H1 (cell line): ENCODE measurements at regions not wholly inside any gene's neighbourhood (a gene's known extent, or its start where the extent isn't known, plus 50 kb on each side); places are given as distances from the start of the nearest gene placed in this dataset.

Source experiments
- CTCF ChIA-PET: fragments of 300-600 bp; sonication (Branson Sonifier 250); formaldehyde crosslinking; loops from one replicate; lab custom pipeline; 2021; ENCODE audit not compliant: partially characterized antibody; lab: Charles Lee
- POLR2A ChIA-PET: fragments of 300-600 bp; sonication (Branson Sonifier 250); formaldehyde crosslinking; loops from one replicate; lab custom pipeline; 2021; ENCODE audit warnings: inconsistent platforms; ENCODE audit not compliant: partially characterized antibody; lab: Charles Lee
- DNase-seq, 2 experiments: peaks; one replicate each; pipeline versions ENCODE4 v3.0.0 to v3.0.0-alpha.2; 2010 to 2022; ENCODE audit warnings: low spot score in 2 of 2, low read depth in 1 of 2, mixed read lengths in 1 of 2
- FAIRE-seq: peaks from 2 replicates; lab custom pipeline; 2011; peaks lifted over from hg19 to GRCh38; lab: Jason Lieb, UNC
- H2AFZ ChIP-seq: 2 replicates; pipeline ENCODE4 v1.8.1; 2012; ENCODE audit warnings: low read length, inconsistent platforms
- H2AK5ac ChIP-seq: 2 replicates; pipeline ENCODE4 v1.6.1; 2013; ENCODE audit warnings: low read depth, low read length
- H2BK120ac ChIP-seq: replicated peaks from 2 replicates; pipeline ENCODE3; 2013; ENCODE audit warnings: low read depth, low read length, inconsistent platforms
- H2BK12ac ChIP-seq: 2 replicates; pipeline ENCODE4 v1.6.1; 2013; ENCODE audit warnings: low read depth, low read length
- H2BK15ac ChIP-seq: 2 replicates; pipeline ENCODE4 v1.6.1; 2013; ENCODE audit warnings: low read length
- H2BK20ac ChIP-seq: 2 replicates; pipeline ENCODE4 v1.6.1; 2013; ENCODE audit warnings: low read length
- H2BK5ac ChIP-seq: 2 replicates; pipeline ENCODE4 v1.6.1; 2013; ENCODE audit warnings: low read depth, low read length
- H3K14ac ChIP-seq: 2 replicates; pipeline ENCODE4 v1.6.1; 2013; ENCODE audit warnings: inconsistent platforms; ENCODE audit not compliant: insufficient read length
- H3K18ac ChIP-seq: 2 replicates; pipeline ENCODE4 v1.6.1; 2013; ENCODE audit warnings: low read length; ENCODE audit errors: extremely low read depth
- H3K23ac ChIP-seq: 2 replicates; pipeline ENCODE4 v1.6.1; 2013; ENCODE audit warnings: inconsistent platforms; ENCODE audit not compliant: insufficient read length
- H3K23me2 ChIP-seq: 2 replicates; pipeline ENCODE4 v1.6.1; 2013; ENCODE audit warnings: low read depth, low read length
- H3K27ac ChIP-seq: 2 replicates; pipeline ENCODE4 v1.6.1; 2011; ENCODE audit warnings: low read depth, low read length, inconsistent platforms
- H3K27me3 ChIP-seq, 4 experiments: replicated peaks in 1 of 4; 1 replicate in 1 of 4; 2 replicates in 3 of 4; pipeline versions ENCODE4 v1.6.1 to v1.8.1; 2011 to 2013; ENCODE audit warnings: low read length in 3 of 4, mild to moderate bottlenecking in 3 of 4, inconsistent platforms in 2 of 4, mixed read lengths in 2 of 4, moderate library complexity in 1 of 4; ENCODE audit not compliant: control insufficient read depth in 3 of 4, insufficient read depth in 3 of 4; ENCODE audit errors: extremely low read depth in 1 of 4
- H3K36me3 ChIP-seq, 4 experiments: 2 replicates each; pipeline versions ENCODE4 v1.6.1 to v1.8.1; 2011 to 2013; ENCODE audit warnings: mild to moderate bottlenecking in 4 of 4, low read length in 3 of 4, moderate library complexity in 2 of 4, control low read depth in 1 of 4, inconsistent platforms in 1 of 4; ENCODE audit not compliant: insufficient read depth in 4 of 4, control insufficient read depth in 2 of 4
- H3K4ac ChIP-seq: replicated peaks from 2 replicates; pipeline ENCODE3; 2013; ENCODE audit warnings: low read length, low read depth, mixed read lengths, inconsistent platforms; ENCODE audit not compliant: insufficient read length
- H3K4me1 ChIP-seq, 4 experiments: replicated peaks in 1 of 4; 1 replicate in 1 of 4; 2 replicates in 3 of 4; pipeline versions ENCODE4 v1.6.1 to v1.8.1; 2011 to 2013; ENCODE audit warnings: low read length in 3 of 4, inconsistent platforms in 2 of 4, mixed read lengths in 1 of 4; ENCODE audit not compliant: insufficient read depth in 4 of 4, control insufficient read depth in 3 of 4
- H3K4me2 ChIP-seq, 2 experiments: 2 replicates each; pipeline versions ENCODE4 v1.6.1 to v1.8.1; 2011 to 2013; ENCODE audit warnings: low read depth in 2 of 2, low read length in 2 of 2, control low read depth in 1 of 2, inconsistent platforms in 1 of 2, mild to moderate bottlenecking in 1 of 2; ENCODE audit not compliant: insufficient read depth in 1 of 2
- H3K4me3 ChIP-seq, 4 experiments: fragments of 200-600, 300-600 bp in 1 of 4; sonication (generic), shearing (Covaris generic), sonication (Bioruptor Twin) in 1 of 4; 2 replicates each; pipeline versions ENCODE4 v1.5.1 to v1.8.1; 2011 to 2016; ENCODE audit warnings: low read length in 4 of 4, low read depth in 3 of 4, control low read depth in 2 of 4, inconsistent platforms in 2 of 4, mild to moderate bottlenecking in 2 of 4, mixed read lengths in 1 of 4, moderate library complexity in 1 of 4; ENCODE audit not compliant: insufficient read depth in 2 of 4; ENCODE audit errors: extremely low read depth in 1 of 4
- H3K56ac ChIP-seq: replicated peaks from 2 replicates; pipeline ENCODE3; 2013; ENCODE audit warnings: low read depth, mild to moderate bottlenecking, mixed read lengths, low read length, inconsistent platforms; ENCODE audit not compliant: insufficient read length
- H3K79me1 ChIP-seq: 2 replicates; pipeline ENCODE4 v1.6.1; 2013; ENCODE audit warnings: low read depth, low read length, control low read depth
- H3K79me2 ChIP-seq, 2 experiments: 2 replicates each; pipeline versions ENCODE4 v1.6.1 to v1.8.1; 2012 to 2013; ENCODE audit warnings: low read length in 2 of 2, mild to moderate bottlenecking in 2 of 2, inconsistent platforms in 1 of 2; ENCODE audit not compliant: insufficient read depth in 2 of 2, control insufficient read depth in 1 of 2
- H3K9ac ChIP-seq, 4 experiments: replicated peaks in 1 of 4; 1 replicate in 1 of 4; 2 replicates in 3 of 4; pipeline versions ENCODE4 v1.6.1 to v1.8.1; 2011 to 2013; ENCODE audit warnings: low read depth in 3 of 4, low read length in 3 of 4, control low read depth in 2 of 4, mild to moderate bottlenecking in 2 of 4, moderate library complexity in 2 of 4, inconsistent platforms in 1 of 4; ENCODE audit errors: extremely low read depth in 1 of 4
- H3K9me3 ChIP-seq, 2 experiments: 2 replicates each; pipeline versions ENCODE4 v1.6.1 to v1.8.1; 2012 to 2013; ENCODE audit warnings: mild to moderate bottlenecking in 2 of 2, moderate library complexity in 2 of 2, control low read depth in 1 of 2, inconsistent platforms in 1 of 2, low read depth in 1 of 2, low read length in 1 of 2, mixed read lengths in 1 of 2; ENCODE audit not compliant: insufficient read depth in 2 of 2
- H4K20me1 ChIP-seq, 2 experiments: replicated peaks in 1 of 2; 2 replicates each; pipeline versions ENCODE3 to v1.8.1; 2011 to 2013; ENCODE audit warnings: inconsistent platforms in 2 of 2, low read length in 2 of 2, mild to moderate bottlenecking in 1 of 2; ENCODE audit not compliant: insufficient read depth in 2 of 2, control insufficient read depth in 1 of 2
- H4K5ac ChIP-seq: 2 replicates; pipeline ENCODE4 v1.6.1; 2013; ENCODE audit warnings: low read length, low read depth, mixed read lengths, inconsistent platforms; ENCODE audit not compliant: insufficient read length
- H4K8ac ChIP-seq: 2 replicates; pipeline ENCODE4 v1.8.0; 2013; ENCODE audit warnings: mild to moderate bottlenecking, moderate library complexity, low read length, inconsistent platforms; ENCODE audit not compliant: insufficient read depth; ENCODE audit errors: extremely low read depth
- H4K91ac ChIP-seq: replicated peaks from 2 replicates; pipeline ENCODE3; 2013; ENCODE audit warnings: low read length, mixed read lengths, inconsistent platforms; ENCODE audit not compliant: insufficient read length
- GTF2F1 ChIP-seq: IDR thresholded peaks from 2 replicates; pipeline ENCODE4 v1.6.1; 2012; ENCODE audit warnings: low read depth, low read length, improper control_type of control experiment, borderline replicate concordance
- KDM5A ChIP-seq: fragments of 200-600 bp; IDR thresholded peaks from 2 replicates; pipeline ENCODE4 v1.7.1; 2012; ENCODE audit warnings: mild to moderate bottlenecking, low read length, inconsistent platforms, mixed read lengths
- NRF1 ChIP-seq: IDR thresholded peaks from 2 replicates; pipeline ENCODE4 v1.6.1; 2011; ENCODE audit warnings: mild to moderate bottlenecking, low read depth, low read length, improper control_type of control experiment

DNA sequence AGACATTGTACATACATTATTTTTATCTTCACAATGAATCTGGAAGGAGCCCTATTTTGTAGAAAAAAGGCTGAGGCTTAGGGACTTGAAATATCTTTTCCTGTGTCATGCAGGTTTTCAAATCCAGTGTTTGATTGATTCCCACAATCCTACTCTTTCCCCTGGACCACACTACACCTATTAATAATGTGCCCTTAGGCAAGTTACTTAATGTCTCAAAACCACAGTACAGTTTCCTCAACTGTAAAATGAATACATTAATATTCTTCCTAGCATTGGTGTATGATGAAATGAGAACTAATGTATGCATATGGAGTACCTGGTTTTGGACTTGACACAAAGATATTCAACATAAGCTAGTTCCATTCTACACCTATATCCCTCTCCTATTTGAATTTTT is 313.3 kb upstream of the SP8 start:
- no peak for FAIRE-seq
- no peak for TF ChIP-seq GTF2F1
- TF ChIP-seq KDM5A: no peak
- TF ChIP-seq NRF1: no peak

More for the DNA sequence above, 313.3 kb upstream of the SP8 start:
- Histone ChIP-seq H3K4me2 (no peak overlapping the region), H4K20me1 (no peaks in the 10 kb centered on the region), H2AK5ac (no peak overlapping the region), H3K4me3 (no peak overlapping the region), H3K4me1 (no peaks in the 10 kb centered on the region), H3K23ac (no peak overlapping the region), H3K4ac (no peak overlapping the region), H4K91ac (no peak overlapping the region), H4K5ac (no peak overlapping the region), H3K79me2 (no peaks in the 10 kb centered on the region), H2BK20ac (no peak overlapping the region), H3K27ac (no peak overlapping the region), H2BK15ac (no peak overlapping the region), H3K18ac (no peak overlapping the region), H2BK120ac (no peak overlapping the region), H3K79me1 (no peaks in the 10 kb centered on the region), H2BK12ac (no peak overlapping the region), H3K27me3 (no peaks in the 10 kb centered on the region), H3K23me2 (no peaks in the 10 kb centered on the region), H2BK5ac (no peak overlapping the region), H3K36me3 (no peaks in the 10 kb centered on the region), H4K8ac (no peak overlapping the region), H3K14ac (no peak overlapping the region), H3K56ac (no peak overlapping the region), H2AFZ (no peak overlapping the region), H3K9me3 (no peaks in the 10 kb centered on the region), H3K9ac (no peak overlapping the region)
- no peak for DNase-seq
- ChIA-PET POLR2A (no interaction called here), CTCF (no interaction called here)
